Mammary epithelial cell (primary cell): ENCODE measurements at regions not wholly inside any gene's neighbourhood (a gene's known extent, or its start where the extent isn't known, plus 50 kb on each side); places are given as distances from the start of the nearest gene placed in this dataset.

ENCODE experiments used
- CTCF ChIP-seq, 2 donors: IDR thresholded peaks in 1 of 2; conservative IDR thresholded peaks in 1 of 2; 2 replicates each; pipeline ENCODE4 v1.5.1; 2011 to 2012; ENCODE audit warnings: inconsistent platforms in 2 of 2, low read length in 2 of 2, mild to moderate bottlenecking in 2 of 2, control low read depth in 1 of 2, low read depth in 1 of 2; ENCODE audit not compliant: insufficient read depth in 1 of 2; ENCODE audit errors: extremely low read depth in 1 of 2
- EZH2 ChIP-seq: IDR thresholded peaks from 2 replicates; pipeline ENCODE4 v1.6.1; 2012; ENCODE audit warnings: low read length, inconsistent platforms, borderline replicate concordance

- TF ChIP-seq EZH2 (no peak), CTCF (conservative IDR thresholded peaks at IDR 0.05 in 1 of 2, IDR thresholded peaks at IDR 0.05 in 1 of 2; ENCODE audit: extremely low read depth in 1 of 2, insufficient read depth in 1 of 2, low read depth in 1 of 2, low read length in 2 of 2) (no peak)
Measured at GRCh38 chr4:184295206-184295605, 77.5 kb upstream of the ENPP6 start.
